T-helper 1 cell (primary cell): ENCODE measurements at regions not wholly inside any gene's neighbourhood (a gene's known extent, or its start where the extent isn't known, plus 50 kb on each side); places are given as distances from the start of the nearest gene placed in this dataset.
"Not testable (repeated sequence)": the region's sequence is repeated elsewhere in the genome, so short reads cannot be mapped to it uniquely, and the experiment has no call there.

Source experiments
- DNase-seq, 5 donors: peaks; one replicate each; pipeline ENCODE4 v3.0.0-alpha.2; 2012 to 2020

DNA sequence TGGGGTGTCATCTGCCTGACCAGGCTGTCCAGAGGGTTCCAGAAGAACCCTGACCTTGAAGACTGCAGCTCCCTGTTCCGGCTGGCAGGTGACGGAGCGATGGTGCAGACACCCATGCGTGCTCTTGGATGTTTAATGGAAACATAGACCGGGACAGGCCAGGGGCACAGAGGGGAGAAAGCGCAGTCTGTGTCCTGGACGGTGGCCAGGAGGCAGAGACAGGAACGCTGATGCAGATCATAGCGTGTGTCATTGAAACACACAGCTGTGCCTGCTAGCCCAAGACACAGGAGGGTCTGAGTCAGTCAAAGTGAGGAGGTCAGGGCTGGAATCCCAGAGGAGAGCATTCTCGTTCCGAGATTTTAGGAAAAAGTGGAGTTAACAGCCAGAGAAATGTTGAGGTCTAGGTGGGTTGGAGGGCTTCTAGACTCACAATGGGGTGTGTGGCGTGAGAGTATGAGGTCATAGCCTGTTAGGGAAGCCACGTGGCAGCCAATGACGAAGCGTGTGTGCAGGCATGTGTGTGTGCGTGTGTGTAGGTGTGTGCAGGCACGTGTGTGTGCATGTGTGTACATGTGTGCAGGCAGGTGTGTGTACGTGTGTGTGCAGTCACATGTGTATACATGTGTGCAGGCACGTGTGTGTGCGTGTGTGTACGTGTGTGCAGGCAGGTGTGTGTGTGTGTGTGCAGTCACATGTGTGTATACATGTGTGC lies 167.0 kb downstream of the ERMARD start:
- no peak for DNase-seq

- DNase-seq, result no peak
Observed at GRCh38 chr6:169917153-169917552, 165.7 kb downstream of the ERMARD start.

GRCh38 chr6:169915769-169916550 lies 164.5 kb downstream of the ERMARD start:
- DNase-seq, result no peak

DNA sequence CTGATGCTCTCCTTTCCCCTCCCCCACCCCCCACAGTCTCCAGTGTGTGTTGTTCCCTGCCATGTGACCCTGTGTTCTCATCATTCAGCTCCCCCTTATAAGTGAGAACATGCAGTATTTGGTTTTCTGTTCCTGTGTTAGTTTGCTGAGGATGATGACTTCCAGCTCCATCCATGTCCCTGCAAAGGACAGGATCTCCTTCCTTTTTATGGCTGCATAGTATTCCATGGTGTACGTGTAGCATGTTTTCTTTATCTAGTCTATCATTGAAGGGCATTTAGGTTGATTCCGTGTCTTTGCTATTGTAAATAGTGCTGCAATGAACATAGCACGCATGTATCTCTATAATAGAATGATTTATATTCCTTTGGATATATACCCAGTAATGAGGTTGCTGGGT lies 162.3 kb downstream of the ERMARD start:
- DNase-seq, result not testable (repeated sequence)

DNA sequence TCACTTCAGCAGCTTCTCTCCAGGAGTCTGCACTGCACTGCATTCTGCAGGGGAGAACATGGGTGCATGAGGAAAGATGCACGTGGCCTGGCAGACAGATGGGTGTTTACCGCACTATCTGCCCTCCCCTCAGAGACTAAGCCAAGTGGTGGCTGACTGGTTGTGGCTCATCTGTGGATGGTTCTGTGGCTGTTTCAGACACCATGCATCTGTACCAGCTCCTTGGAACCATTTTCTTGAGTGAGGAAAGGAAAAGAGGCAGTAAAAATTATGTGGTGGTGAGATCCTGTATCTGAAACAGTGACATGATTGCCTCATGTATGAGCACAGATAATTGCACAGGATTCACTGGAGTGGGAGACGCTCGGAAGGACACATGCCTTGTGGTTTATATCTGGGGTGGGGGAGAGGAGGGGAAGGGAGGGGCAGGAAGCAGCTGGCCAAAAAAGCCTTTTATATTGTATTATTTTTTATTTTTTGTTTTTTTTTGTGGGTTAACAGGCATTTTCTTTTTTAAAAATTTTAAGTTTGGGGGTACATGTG lies 161.7 kb downstream of the ERMARD start:
- DNase-seq, result no peak

DNA sequence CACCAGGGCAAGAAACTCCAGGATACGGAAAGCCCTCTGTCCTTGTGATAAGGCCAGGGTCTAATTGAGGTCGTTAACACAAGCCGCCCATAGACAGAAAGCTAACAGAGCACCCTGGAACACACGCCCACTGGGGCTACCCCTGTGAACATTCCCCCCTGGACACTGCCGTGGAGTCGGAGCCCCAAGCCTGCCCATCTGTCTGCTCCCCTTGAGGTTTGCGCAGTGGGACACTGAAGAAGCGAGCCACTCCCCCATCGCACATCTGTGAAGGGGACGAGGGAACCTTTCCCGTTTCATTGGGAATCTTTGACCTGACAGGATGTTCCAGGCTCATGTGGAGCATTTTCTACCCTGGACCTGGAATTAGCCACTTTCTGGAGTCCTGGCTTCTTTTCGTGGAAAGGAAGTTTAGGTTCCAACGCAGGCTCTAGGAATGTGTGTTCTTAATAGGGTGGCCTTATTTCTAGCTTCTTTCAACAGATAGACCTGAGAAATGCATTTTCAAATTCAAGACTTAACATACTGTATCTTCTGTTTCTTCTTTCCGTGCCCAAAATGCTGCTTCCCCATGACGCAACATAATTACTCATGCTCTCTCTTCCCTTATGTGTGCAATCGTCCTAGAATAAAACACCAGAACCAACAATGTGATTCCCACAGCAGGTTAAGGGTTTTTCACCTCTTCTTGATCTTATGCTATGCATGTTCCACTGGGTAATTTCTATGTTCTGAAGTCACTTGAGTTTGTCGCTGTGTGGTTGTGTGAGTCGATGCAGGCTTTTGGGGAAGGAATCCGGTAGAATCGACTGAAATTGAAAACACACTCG lies 161.1 kb downstream of the ERMARD start:
- no peak for DNase-seq

GRCh38 chr6:169911264-169912263 lies 160.1 kb downstream of the ERMARD start:
- DNase-seq, result no peak

GRCh38 chr6:169909113-169909512 lies 157.7 kb downstream of the ERMARD start:
- DNase-seq, result no peak

DNA sequence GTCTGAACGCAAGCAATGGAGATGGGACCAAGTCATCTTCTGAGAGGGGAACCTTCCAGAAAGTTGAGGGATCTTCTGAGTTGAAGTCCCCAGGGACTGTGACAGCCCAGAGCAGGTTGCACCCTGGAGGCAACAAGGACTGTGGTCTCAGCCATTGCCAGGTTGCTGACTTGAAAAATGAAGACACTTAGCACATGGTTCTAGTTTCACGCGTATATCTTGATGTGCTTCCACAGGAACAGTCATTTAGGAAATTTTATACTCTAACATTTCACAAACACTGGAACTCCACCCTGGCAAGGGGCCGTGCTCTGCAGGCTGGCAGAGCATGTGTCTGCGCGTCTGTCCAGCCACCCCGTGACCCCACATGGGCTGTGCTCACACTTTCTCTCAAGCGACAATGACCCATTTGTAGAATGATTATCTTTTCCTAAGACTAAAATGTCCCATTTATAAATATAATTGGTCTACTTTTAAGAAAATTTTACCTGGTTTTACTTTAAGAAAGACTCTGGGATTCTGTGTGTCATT lies 157.0 kb downstream of the ERMARD start:
- no peak for DNase-seq

GRCh38 chr6:169907419-169908115 lies 156.1 kb downstream of the ERMARD start:
- no peak for DNase-seq

DNA sequence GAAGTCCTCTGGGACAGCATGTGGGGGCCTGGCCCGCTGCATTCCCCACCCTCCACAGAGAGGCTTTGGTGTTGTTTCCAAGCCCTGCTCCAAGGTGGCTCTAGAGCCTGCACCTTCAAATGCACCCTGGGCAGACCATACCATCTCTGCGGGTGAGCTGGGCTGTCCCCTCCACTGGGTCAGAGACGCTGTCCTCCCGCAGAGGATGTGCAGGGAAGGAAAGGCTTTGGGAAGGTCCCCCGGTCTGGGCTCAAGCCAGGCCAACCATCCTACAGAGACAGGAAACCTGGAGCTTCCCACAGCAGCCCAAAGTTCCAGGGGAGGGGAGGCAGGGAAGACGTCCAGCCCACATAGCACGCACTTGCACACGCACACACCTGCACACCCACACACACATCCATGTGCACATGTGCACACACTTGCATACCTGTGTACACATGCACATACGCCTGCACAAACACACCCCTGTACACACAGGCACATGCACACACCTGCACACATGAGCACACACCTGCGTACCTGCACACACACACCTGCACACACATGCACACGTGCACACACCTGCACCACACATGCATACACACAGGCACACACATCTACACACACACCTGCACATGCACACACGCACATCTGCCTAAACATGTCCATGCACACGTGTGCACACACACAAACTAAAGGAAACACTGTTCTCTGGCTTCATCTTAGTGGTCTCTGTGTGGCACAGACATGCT lies 155.4 kb downstream of the ERMARD start:
- DNase-seq, result no peak

DNA sequence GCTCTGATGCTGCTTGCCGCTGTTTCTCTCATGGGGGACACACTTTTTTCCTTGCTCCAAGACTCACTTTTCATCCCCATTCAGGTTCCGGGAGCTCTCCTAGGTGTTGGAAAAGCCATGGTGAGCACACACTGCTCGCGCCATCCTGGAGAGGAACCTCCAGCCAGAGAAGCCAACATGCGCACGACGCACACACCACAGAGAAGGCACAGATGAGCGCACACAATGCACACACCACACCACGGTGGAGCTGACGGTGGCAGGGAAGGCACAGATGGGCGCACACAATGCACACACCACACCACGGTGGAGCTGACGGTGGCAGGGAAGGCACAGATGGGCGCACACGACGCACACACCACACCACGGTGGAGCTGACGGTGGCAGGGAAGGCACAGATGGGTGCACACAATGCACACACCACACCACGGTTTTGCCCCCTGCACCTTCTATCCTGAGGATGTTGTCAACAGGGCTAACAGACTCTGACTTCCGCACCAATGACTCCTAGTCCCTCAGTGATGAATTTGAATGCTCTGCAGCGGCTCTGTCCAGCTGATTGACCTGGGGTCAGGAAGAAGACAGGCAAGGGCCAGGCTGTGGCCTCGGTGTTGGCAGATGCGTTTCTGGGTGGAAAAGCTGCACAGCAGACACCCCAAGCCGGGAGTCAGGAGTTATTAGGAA lies 154.7 kb downstream of the ERMARD start:
- no peak for DNase-seq

DNA sequence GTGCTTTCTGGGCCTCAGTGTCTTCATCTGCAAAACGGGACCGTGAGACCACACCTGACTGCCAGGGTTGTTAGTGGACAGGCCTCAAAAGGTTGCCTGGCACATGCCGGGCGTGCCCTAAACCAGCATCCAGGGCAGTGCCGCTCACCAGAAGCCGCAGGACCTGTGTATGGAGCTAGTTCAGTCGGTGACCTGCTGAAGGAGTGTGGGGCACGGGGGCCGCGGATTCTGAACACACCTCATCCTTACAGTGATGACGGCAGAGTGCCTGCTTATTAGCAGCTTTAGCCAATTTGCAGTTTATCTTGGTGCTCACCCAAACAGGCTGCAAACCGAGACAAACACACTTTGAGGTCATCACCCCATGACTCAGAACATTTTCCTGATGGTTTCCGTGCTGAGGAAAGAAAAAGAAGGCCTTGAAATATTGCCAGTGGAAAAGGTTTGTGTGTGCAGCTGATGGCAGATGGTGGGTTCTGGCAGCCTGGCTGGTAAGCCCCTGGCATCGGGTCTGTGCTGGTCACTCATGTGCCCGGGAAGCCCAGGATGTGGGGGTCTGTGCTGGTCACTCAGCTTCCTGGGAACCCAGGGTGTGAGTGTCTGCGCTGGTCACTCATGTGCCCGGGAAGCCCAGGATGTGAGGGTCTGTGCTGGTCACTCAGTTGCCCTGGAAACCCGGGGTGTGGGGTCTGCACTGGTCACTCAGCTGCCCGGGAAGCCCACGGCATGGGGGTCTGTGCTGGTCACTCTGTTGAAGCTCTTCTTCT lies 153.8 kb downstream of the ERMARD start:
- DNase-seq, result no peak

DNA sequence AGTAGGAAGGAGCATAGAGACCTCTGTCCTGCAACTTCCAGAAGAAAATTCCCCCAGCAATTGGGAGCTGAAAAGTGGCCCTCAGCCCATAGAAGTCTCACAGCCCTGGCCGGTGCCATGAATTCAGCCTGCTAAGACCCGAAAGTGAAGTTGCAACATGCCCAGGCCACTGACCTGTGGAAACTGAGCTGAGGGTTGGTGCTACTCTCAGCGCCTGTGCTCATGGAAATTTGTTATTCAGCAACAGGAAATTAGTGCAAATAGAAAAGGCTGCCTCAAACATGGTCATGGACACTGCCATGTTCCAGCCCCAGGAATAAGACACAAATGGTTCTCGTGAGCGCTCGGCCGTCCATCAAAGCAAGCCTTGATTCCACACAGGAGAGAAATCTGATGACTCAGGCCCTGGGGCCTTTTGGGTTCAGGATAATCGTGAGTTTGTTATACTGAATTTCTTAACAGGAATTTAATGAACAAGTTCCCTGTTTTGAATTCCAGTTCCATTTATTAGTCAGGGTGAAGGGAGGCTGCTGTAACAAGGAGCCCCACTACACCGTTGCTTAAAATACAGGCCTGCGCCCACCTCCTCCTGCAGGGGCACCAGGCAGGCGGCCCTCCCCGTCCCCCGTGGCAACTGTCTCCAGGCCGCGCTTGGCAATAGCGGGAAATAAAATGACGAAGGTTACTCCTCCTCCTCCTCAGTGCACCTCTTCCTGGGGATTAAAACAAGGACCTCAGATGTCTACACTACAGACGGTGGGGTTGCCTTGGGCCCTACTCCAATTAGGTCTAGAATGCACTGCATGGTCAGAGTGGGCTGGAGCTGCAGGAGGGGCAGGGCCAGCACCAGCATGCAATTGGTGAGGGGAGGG lies 152.9 kb downstream of the ERMARD start:
- DNase-seq, result no peak

DNA sequence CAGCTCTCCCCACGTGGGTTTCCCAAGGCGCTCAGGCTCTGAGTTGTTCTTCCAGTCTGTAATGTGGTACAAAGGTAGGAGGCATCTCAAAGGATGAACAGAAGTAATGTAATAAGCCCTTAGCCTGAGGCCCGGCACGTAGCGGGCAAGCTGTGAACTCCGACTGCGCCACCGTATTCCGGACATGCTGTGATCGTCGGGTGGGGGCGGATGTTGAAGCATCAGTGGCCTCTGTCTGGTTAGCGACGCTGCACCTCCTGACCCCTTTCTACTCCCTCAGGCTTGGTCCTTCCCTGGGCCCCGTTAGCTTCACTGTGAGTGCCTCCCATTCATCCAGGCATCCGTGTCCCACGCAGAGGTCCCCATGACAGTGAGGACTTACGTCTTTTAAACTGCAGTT lies 151.7 kb downstream of the ERMARD start:
- no peak for DNase-seq

DNA sequence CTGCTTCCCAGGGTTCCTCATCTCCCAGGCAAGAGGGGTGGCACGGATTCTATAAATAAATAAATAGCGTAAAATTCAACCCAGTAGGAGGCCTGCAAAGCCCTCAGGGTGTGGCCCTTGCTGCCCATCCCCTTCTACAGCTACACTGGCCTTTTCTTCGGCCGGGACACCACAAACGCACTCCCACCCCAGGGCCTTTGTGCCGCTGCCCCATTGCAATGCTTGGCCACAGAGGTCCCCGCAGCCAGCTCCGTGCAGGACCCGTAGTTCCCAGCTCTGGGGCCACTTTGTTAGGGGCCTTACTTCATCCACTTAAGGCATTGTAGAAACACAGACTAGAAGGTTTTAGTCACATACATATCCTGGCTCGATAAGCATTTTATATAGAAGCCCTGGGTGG lies 151.2 kb downstream of the ERMARD start:
- no peak for DNase-seq

- DNase-seq, result no peak
Observed at GRCh38 chr6:169902070-169902469, 150.6 kb downstream of the ERMARD start.
